Kidney epithelial cell (primary cell): ENCODE measurements at regions not wholly inside any gene's neighbourhood (a gene's known extent, or its start where the extent isn't known, plus 50 kb on each side); places are given as distances from the start of the nearest gene placed in this dataset.

Experiments used
- DNase-seq: peaks from one replicate; pipeline ENCODE4 v3.0.0-alpha.2; 2010; ENCODE audit warnings: low read depth
- H3K27me3 ChIP-seq: 2 replicates; pipeline ENCODE4 v1.6.0; 2011; ENCODE audit warnings: low read length; ENCODE audit not compliant: control insufficient read depth, insufficient read depth
- H3K36me3 ChIP-seq: 2 replicates; pipeline ENCODE4 v1.5.1; 2011; ENCODE audit warnings: low read length; ENCODE audit not compliant: control insufficient read depth, insufficient read depth
- H3K4me3 ChIP-seq: 2 replicates; pipeline ENCODE4 v1.5.1; 2011; ENCODE audit warnings: low read depth, mild to moderate bottlenecking, control low read depth, low read length
- TF ChIP-seq, protein P1 (sequence below): IDR thresholded peaks from 2 replicates; pipeline ENCODE4 v1.5.1; 2011; ENCODE audit warnings: mild to moderate bottlenecking, moderate library complexity, low read length, control low read depth, inconsistent platforms; ENCODE audit not compliant: insufficient read depth, poor library complexity, severe bottlenecking

DNA sequence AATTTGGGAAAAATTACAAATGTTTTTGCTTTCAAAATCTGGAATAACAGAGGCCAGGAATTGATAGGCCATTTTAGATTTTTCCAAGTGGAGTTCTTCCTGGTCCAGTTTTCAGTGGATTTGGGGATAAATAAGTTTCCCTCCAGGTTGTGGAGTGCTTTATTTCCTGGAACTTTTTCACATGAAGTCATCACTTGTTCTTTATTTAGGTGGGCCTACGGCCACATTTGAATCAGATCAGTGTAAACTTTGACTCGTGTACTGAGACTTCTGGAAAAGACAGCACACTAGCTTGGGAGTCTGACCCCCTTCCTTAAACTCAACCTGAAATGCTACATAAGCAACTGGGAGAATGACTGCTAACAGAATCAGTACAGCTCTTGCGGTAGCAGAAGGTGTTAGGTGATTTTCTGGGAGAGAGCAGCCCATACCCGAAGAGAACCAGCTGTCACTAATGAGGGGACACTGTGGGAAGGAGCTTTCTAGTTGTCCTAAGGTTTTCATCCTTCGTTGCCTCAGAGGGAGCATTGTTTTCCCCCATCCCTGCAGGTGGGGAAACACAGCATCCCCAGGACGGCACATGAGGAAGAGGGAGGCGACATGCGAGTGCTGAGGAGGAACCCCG is 235.2 kb upstream of the FAT1 start:
- DNase-seq = no peak
- no peaks in the 10 kb centered on the region for H3K36me3 ChIP-seq
- no peak overlapping the region for H3K4me3 ChIP-seq
- no peaks in the 10 kb centered on the region for H3K27me3 ChIP-seq
- TF ChIP-seq, protein P1, sequence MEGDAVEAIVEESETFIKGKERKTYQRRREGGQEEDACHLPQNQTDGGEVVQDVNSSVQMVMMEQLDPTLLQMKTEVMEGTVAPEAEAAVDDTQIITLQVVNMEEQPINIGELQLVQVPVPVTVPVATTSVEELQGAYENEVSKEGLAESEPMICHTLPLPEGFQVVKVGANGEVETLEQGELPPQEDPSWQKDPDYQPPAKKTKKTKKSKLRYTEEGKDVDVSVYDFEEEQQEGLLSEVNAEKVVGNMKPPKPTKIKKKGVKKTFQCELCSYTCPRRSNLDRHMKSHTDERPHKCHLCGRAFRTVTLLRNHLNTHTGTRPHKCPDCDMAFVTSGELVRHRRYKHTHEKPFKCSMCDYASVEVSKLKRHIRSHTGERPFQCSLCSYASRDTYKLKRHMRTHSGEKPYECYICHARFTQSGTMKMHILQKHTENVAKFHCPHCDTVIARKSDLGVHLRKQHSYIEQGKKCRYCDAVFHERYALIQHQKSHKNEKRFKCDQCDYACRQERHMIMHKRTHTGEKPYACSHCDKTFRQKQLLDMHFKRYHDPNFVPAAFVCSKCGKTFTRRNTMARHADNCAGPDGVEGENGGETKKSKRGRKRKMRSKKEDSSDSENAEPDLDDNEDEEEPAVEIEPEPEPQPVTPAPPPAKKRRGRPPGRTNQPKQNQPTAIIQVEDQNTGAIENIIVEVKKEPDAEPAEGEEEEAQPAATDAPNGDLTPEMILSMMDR = no peak

DNA sequence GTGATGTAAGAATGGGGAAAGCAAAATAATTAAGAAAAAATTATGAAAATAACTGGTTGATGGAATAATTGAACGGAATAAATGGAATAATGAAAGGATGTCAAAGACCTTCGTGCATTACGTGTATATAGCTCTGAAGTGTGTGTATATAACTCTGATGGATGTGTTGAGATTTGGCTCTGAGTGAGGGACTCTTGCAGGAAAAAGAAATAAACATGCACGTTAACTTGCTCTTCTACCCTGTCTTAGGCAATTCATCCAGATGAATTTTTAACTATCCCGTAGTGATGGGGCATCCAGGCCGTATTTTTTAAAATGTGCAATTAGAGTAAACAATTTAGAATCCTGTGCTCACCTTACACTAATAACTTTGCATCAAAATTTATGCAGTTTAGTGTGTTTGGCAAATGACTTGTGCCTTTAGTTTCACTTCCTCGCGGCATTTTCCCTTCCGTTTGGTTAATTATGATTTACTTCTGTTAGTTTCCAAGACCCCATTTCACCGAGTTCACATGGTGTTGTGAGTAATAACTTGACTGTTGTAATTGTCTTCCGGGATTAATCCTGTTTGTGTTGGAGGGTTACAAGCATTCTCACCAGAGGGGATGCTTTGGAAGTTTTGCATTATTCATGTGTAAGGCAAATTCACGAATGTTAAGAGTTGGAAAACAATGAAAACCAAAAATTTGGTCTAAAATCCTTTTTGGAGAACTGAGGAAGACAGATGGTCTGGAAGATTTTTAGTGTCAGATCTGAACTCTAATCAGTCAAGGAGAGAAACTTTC is 256.5 kb upstream of the FAT1 start:
- DNase-seq = no peak
- TF ChIP-seq, protein P1 = no peak
- Histone ChIP-seq H3K36me3 (no peaks in the 10 kb centered on the region), H3K27me3 (no peaks in the 10 kb centered on the region), H3K4me3 (no peak overlapping the region)

GRCh38 chr4:186981161-186981560 is 257.5 kb upstream of the FAT1 start:
- DNase-seq = no peak
- H3K36me3 ChIP-seq = no peaks in the 10 kb centered on the region
- no peak overlapping the region for H3K4me3 ChIP-seq
- H3K27me3 ChIP-seq = no peaks in the 10 kb centered on the region
- TF ChIP-seq, protein P1 = no peak

DNA sequence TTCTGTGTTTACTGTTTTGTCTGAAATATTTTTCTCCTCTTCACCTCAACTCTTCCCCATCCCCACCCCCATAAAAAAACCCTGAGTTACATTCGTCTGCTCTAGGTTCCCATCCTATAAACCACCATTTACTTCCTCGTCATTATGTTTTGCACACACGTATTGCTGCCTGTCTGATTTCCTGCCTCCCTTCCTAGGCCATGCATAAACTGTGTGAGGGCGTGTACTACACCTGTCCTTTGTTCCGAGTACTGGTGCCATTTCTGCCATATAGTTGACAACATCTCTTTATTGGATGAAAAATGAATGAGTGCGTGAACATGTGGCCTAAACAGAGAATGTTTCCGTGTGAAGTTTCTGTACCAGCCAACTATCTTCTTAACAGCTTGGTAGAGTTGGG is 258.5 kb upstream of the FAT1 start:
- no peak overlapping the region for H3K4me3 ChIP-seq
- H3K27me3 ChIP-seq = no peaks in the 10 kb centered on the region
- no peaks in the 10 kb centered on the region for H3K36me3 ChIP-seq
- TF ChIP-seq, protein P1 = no peak
- no peak for DNase-seq

DNA sequence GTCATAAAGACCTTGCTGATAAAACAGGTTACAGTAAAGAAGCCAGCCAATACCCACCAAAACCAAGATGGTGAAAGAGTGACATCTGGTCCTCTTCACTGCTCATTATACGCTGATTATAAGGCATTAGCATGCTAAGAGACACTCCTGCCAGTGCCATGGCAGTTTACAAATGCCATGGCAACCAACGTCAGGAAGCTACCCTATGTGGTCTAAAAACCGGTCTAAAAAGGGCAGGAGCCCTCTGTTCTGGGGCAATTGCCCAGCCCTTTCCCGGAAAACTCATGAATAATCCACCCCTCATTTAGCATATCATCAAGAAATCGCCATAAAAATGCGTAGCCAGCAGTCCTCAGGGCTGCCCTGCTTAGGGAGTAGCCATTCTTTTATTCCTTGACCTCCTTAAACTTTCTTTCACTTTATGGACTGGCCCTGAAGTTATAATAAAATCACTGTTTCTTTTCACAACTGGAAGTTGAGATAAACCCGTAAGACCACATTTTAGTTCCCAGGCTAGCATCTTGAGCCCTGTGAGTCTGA is 260.5 kb upstream of the FAT1 start:
- no peaks in the 10 kb centered on the region for H3K36me3 ChIP-seq
- H3K27me3 ChIP-seq = no peaks in the 10 kb centered on the region
- no peak overlapping the region for H3K4me3 ChIP-seq
- TF ChIP-seq, protein P1 = no peak
- no peak for DNase-seq
